ENCODE measurements at regions not wholly inside any gene's neighbourhood (a gene's known extent, or its start where the extent isn't known, plus 50 kb on each side); places are given as distances from the start of the nearest gene placed in this dataset.

DNA sequence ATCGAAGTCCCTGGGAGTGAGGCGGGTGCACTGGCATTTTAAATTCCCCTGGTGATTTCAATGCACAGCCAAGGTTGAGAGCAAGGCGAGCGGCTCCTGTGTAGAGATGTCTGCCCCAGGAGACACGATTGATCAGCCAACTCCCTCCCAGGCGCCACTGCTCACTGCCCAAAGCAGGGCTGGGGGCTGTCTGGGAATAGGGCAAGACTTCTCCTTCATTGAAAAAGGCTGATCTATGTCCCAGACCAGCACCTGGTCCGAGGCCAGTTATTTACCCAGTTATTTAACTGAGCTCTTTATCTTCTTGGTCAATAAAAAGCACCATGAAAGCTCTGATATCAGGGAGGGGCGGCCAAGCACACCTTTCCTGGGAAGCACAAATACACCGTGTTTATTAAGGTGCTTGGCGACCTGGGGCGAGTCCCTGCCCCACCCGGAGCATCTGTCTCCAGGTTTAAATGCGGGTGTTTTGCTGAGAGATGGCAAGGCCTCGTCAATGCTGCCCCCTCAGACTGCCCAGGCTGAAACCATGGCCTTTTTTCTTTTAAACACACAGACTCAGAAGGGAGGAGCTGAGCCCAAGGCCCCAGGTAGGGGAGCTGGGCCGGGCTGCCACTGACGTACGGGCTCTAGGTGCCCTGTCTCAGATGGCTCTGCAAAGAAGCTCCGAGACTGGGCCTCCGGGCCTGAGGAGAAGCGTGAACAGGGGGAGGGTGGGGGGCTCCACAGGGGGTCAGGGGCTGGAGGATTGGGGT is 73.9 kb upstream of the HPCAL1 start:
- TF ChIP-seq, protein P1, sequence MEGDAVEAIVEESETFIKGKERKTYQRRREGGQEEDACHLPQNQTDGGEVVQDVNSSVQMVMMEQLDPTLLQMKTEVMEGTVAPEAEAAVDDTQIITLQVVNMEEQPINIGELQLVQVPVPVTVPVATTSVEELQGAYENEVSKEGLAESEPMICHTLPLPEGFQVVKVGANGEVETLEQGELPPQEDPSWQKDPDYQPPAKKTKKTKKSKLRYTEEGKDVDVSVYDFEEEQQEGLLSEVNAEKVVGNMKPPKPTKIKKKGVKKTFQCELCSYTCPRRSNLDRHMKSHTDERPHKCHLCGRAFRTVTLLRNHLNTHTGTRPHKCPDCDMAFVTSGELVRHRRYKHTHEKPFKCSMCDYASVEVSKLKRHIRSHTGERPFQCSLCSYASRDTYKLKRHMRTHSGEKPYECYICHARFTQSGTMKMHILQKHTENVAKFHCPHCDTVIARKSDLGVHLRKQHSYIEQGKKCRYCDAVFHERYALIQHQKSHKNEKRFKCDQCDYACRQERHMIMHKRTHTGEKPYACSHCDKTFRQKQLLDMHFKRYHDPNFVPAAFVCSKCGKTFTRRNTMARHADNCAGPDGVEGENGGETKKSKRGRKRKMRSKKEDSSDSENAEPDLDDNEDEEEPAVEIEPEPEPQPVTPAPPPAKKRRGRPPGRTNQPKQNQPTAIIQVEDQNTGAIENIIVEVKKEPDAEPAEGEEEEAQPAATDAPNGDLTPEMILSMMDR (conservative IDR thresholded peaks at IDR 0.05 in 1 of 2, IDR thresholded peaks at IDR 0.05 in 1 of 2; ENCODE audit: low read depth in 1 of 2, low read length in 2 of 2) = no peak
- TF ChIP-seq EZH2 (IDR thresholded peaks at IDR 0.05; ENCODE audit: low read length, missing control alignments) = no peak
